NOMO-1 (cell line): ENCODE measurements at regions not wholly inside any gene's neighbourhood (a gene's known extent, or its start where the extent isn't known, plus 50 kb on each side); places are given as distances from the start of the nearest gene placed in this dataset.
"Not testable (repeated sequence)": the region's sequence is repeated elsewhere in the genome, so short reads cannot be mapped to it uniquely, and the experiment has no call there.

Experiments used
- DNase-seq, 2 experiments: peaks; one replicate each; lab custom pipeline; 2025; ENCODE audit not compliant: unreplicated experiment in 2 of 2; lab: John Stamatoyannopoulos, UW

- DNase-seq, result no peak
Observed at GRCh38 chr3:145282505-145282904, 878.5 kb downstream of the PLOD2 start.

GRCh38 chr3:145286937-145287336 lies 874.0 kb downstream of the PLOD2 start:
- no peak for DNase-seq

DNA sequence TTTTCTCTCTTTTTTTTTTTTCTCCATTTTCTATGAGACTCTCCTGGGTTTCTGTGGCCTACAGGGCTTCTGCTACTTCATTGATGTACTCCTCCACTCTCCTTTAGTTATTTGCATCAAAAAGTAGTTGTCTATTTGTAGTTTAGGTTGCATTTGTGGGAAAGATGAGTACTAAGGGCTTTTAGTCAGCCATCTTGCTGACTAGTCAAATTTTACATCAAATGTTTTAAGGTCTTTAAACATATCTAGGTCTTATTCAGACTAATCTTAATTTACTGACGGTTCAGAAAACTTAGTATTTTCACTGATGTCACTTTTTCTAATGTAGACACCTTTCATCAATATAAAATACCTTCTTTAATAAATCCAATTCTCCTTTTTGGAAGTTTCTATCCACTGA lies 871.0 kb downstream of the PLOD2 start:
- DNase-seq, result no peak

DNA sequence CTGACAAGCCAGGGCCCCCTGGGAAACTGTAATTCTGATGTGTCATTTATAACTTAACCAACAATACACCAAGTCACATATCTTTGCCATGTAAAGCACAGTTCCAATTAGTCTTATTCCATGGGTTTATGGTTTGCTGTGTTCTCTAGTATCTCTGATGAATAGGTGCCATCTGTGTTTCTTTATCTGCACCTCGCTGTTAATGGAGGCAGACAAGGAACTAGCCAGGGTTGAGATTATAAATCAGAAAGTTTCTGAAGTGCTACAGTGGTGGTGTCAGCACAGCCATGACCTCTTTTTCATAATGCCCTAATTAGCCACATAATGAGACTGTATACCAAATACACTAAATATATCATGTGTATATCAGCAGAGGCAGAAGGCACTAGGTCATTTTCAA lies 866.4 kb downstream of the PLOD2 start:
- no peak for DNase-seq

DNA sequence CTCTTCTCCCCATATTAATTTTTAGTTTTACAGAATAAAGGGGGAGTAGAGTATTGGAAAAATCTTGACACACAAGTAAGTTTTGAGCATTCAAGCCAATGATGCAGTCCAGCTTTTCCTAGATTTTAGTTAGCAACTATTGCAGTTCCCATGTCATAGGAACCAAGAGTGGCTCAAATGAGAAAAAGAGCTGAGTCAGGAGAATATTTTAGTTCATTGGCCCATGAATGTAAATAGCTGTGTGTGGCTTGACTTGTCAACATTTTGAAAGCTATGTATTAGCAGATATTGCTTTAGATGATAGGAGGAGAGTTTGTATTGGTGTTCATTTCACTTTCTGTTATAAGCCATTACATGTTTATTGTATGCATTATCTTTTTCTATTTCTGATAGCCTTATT lies 853.7 kb downstream of the PLOD2 start:
- DNase-seq, result no peak

DNA sequence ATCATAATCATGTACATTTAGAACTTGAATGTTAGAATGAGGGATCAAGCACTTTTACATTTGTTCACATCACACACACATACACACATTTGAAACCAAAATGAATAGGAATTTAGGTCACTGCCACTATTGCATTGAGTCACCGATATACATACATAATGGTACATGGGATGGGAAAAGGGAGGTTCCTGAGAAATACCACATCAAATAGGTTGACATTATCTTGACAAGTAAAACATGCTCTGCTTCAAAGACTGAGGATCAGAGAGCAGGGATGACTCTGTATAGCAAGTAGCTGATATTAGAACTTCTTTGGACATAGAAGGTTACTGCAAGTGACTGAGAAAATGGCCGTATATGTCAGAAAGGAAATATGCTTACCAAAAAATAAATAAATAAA lies 847.2 kb downstream of the PLOD2 start:
- no peak for DNase-seq

DNA sequence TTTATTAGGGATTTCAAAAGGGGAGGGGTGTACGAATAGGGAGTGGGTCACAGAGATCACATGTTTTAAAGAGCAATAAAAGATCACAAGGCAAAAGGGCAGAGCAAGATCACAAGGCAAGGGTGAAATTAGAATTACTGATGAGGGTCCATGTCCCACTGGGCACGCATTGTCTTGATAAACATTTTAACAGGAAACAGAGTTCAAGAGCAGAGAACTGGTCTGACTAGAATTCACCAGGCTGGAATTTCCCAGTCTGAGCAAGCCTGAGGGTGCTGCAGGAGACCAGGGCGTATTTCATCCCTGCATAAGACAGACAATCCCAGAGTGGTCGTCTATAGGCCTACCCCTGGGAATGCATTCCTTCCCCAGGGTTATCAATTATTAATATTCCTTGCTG lies 844.7 kb downstream of the PLOD2 start:
- DNase-seq, result not testable (repeated sequence)

DNA sequence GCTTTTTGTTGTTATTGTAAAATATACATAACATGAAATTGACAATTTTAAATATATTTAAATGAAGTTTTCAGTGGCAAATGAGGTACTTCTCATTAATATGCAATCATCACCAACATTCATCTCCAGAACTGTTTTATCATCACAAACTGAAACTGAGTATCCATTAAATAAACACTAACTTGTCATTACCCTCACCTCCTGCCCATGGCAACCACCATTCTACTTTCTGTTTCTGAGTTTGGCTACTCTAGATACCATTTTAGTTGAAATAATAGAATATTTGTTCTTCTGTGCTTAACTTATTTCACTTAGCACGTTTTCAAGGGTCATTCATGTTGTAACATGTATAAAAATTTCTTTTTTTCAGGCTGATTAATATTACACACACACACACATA lies 834.3 kb downstream of the PLOD2 start:
- no peak for DNase-seq

GRCh38 chr3:145333427-145333826 lies 827.6 kb downstream of the PLOD2 start:
- not testable (repeated sequence) for DNase-seq

DNA sequence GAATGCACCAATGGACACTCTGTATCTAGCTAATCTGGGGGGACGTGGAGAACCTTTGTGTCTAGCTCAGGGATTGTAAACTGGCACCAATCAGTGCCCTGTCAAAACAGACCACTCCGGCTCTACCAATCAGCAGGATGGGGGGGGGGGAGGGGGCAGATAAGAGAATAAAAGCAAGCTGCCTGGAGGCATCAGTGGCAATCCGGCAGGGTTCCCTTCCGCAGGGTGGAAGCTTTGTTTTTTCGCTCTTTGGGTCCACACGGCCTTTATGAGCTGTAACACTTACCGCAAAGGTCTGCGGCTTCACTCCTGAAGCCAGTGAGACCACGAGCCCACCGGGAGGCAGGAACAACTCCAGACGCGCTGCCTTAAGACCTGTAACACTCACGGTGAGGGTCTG lies 827.1 kb downstream of the PLOD2 start:
- no peak for DNase-seq

- DNase-seq, result no peak
Observed at GRCh38 chr3:145355206-145355605, 805.8 kb downstream of the PLOD2 start.

DNA sequence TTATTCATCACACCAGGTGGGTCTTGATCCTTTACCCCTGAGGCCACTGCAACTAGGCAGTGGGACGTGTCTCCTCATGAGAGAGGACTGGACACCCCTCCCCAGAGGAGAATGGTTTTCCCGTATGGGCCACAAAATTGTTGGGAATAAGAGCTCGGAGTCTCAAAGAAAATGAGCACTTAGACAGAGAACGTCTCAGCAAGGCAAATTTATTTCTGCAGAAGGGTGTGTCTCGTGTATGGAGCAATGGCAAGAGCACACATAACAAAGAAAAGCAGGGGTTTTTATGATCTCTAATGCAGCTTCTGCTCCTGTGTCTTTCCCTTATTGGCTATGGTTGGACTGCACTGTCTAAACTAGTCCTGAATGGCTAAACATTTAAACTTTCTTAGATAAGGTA lies 803.5 kb downstream of the PLOD2 start:
- DNase-seq, result no peak

- DNase-seq, result no peak
Observed at GRCh38 chr3:145359040-145359439, 801.9 kb downstream of the PLOD2 start.

GRCh38 chr3:145368748-145369147 lies 792.2 kb downstream of the PLOD2 start:
- no peak for DNase-seq

GRCh38 chr3:145370870-145371269 lies 790.1 kb downstream of the PLOD2 start:
- DNase-seq, result no peak

DNA sequence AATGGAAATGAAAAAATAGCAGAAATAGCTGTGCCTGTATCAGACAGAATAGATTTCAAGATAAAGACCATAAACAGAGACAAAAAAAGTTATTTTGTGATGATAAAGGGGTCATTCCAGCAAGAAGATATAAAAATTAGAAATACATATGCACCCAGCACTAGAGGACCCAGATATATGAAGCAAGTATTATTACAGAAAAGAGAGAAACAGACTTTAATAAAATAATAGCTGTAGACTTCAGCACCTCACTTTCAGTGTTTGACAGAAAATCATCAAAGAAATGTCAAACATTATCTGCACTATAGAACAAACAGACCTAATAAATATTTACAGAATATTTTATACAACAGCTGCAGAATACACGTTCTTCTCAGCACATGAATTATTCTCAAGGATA lies 783.7 kb downstream of the PLOD2 start:
- DNase-seq, result no peak

DNA sequence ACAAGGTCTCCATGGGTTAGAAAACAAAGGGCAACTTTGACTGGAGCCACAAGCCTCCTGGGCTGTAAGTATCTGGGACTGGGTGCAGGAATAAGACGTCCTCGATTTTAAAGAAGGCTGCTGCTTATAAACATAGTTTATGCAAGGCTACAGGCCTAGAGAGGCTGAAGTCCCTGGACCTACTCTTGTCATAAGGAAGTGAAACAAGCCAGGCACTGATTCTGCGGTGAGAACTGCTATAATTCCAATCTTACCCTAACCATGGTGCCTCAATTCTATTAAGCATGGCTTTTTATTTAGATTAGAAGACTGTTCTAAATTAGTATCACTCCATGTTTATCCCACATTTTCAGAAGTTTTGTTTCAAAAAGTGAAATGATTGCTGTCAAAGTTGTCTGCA lies 777.6 kb downstream of the PLOD2 start:
- peak in 1 of 2 experiments; percentile 59 for DNase-seq

GRCh38 chr3:145384307-145384706 lies 776.7 kb downstream of the PLOD2 start:
- DNase-seq, result no peak

GRCh38 chr3:145387211-145387610 lies 773.8 kb downstream of the PLOD2 start:
- DNase-seq, result no peak

GRCh38 chr3:145395421-145395820 lies 765.6 kb downstream of the PLOD2 start:
- no peak for DNase-seq

- no peak for DNase-seq
Observed at GRCh38 chr3:145411605-145412004, 749.4 kb downstream of the PLOD2 start.

DNA sequence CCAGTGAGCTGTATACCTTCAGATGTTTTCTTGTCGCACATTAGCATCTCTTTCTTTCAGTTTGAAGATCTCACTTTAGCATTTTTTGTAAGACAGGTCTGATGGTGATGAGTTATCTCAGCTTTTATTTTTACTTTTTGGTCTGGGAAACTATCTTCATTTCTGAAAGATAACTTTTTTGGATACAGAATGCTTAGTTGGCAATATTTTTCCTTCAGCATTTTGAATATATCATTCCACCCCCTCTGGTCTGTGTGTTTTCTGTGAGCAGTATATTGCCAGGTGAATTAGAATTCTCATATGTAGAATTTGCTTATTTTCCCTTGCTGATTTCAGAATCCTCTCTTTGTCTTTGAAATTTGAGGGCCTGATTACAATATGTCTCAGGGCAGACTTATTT lies 743.3 kb downstream of the PLOD2 start:
- no peak for DNase-seq

GRCh38 chr3:145422556-145422955 lies 738.4 kb downstream of the PLOD2 start:
- DNase-seq, result no peak

GRCh38 chr3:145427355-145427754 lies 733.6 kb downstream of the PLOD2 start:
- no peak for DNase-seq
